Thoracic aorta (tissue), 2 donors: ENCODE measurements at regions not wholly inside any gene's neighbourhood (a gene's known extent, or its start where the extent isn't known, plus 50 kb on each side); places are given as distances from the start of the nearest gene placed in this dataset.

Source experiments
- ATAC-seq: fragments of 150-250 bp; one replicate; pipeline ENCODE4 v1.8.0; 2017; ENCODE audit warnings: low read depth; ENCODE audit not compliant: insufficient number of reproducible peaks, low FRiP score
- DNase-seq: peaks from one replicate; pipeline ENCODE4 v3.0.0-alpha.2; 2020; ENCODE audit warnings: low spot score
- H3K27ac ChIP-seq, 2 donors: fragments of 200-600 bp; sonication (generic); 1 replicate in 1 of 2; 2 replicates in 1 of 2; pipeline ENCODE4 v1.5.1; 2016; ENCODE audit warnings: mild to moderate bottlenecking in 2 of 2, moderate library complexity in 2 of 2
- H3K27me3 ChIP-seq: fragments of 200-600 bp; sonication (generic); replicated peaks from 2 replicates; pipeline ENCODE4 v1.6.0; 2016; ENCODE audit warnings: mild to moderate bottlenecking; ENCODE audit not compliant: insufficient read depth
- H3K36me3 ChIP-seq: fragments of 200-600 bp; sonication (generic); one replicate; pipeline ENCODE4 v1.5.1; 2016
- H3K4me1 ChIP-seq, 2 donors: fragments of 200-600 bp; sonication (generic); 1 replicate in 1 of 2; 2 replicates in 1 of 2; pipeline versions ENCODE4 v1.5.1 to v1.6.0; 2016; ENCODE audit warnings: low read depth in 2 of 2, mild to moderate bottlenecking in 1 of 2; ENCODE audit not compliant: control insufficient read depth in 1 of 2
- H3K4me3 ChIP-seq: fragments of 200-600 bp; sonication (generic); 2 replicates; pipeline ENCODE4 v1.5.1; 2016; ENCODE audit warnings: mild to moderate bottlenecking
- H3K9me3 ChIP-seq: fragments of 200-600 bp; sonication (generic); 2 replicates; pipeline ENCODE4 v1.5.1; 2016
- TF ChIP-seq, protein P1 (sequence below): fragments of 200-600 bp; sonication (generic); IDR thresholded peaks from one replicate; pipeline ENCODE4 v1.5.1; 2019; ENCODE audit warnings: antibody characterized with exemption

DNA sequence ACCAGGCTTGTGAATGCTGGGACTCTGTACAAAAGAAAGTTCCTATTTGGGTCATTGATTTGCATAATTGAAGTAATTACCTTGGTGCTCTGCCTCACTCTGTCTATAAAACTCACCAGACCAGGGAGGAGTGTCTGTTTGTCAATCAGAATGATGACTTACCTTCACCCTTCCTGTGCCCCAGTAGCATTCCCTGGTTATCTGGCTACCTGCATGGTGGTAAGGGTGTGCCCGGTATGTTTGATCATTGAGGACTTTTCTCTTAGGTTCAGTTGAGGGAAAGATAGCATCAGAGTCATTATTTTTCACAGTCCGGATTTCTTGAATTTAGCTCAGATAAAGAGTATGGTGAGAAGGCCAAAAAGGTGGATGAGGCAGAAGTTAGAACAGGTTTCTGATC, 190.0 kb downstream of the BRINP2 start:
- H3K27me3 ChIP-seq: no peaks in the 10 kb centered on the region
- H3K9me3 ChIP-seq: no peaks in the 10 kb centered on the region
- no peak overlapping the region for H3K4me3 ChIP-seq
- H3K27ac ChIP-seq: no peak overlapping the region
- DNase-seq (no peak), ATAC-seq (no peak)
- TF ChIP-seq, protein P1, sequence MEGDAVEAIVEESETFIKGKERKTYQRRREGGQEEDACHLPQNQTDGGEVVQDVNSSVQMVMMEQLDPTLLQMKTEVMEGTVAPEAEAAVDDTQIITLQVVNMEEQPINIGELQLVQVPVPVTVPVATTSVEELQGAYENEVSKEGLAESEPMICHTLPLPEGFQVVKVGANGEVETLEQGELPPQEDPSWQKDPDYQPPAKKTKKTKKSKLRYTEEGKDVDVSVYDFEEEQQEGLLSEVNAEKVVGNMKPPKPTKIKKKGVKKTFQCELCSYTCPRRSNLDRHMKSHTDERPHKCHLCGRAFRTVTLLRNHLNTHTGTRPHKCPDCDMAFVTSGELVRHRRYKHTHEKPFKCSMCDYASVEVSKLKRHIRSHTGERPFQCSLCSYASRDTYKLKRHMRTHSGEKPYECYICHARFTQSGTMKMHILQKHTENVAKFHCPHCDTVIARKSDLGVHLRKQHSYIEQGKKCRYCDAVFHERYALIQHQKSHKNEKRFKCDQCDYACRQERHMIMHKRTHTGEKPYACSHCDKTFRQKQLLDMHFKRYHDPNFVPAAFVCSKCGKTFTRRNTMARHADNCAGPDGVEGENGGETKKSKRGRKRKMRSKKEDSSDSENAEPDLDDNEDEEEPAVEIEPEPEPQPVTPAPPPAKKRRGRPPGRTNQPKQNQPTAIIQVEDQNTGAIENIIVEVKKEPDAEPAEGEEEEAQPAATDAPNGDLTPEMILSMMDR: no peak
- H3K4me1 ChIP-seq: no peaks in the 10 kb centered on the region
- no peaks in the 10 kb centered on the region for H3K36me3 ChIP-seq

DNA sequence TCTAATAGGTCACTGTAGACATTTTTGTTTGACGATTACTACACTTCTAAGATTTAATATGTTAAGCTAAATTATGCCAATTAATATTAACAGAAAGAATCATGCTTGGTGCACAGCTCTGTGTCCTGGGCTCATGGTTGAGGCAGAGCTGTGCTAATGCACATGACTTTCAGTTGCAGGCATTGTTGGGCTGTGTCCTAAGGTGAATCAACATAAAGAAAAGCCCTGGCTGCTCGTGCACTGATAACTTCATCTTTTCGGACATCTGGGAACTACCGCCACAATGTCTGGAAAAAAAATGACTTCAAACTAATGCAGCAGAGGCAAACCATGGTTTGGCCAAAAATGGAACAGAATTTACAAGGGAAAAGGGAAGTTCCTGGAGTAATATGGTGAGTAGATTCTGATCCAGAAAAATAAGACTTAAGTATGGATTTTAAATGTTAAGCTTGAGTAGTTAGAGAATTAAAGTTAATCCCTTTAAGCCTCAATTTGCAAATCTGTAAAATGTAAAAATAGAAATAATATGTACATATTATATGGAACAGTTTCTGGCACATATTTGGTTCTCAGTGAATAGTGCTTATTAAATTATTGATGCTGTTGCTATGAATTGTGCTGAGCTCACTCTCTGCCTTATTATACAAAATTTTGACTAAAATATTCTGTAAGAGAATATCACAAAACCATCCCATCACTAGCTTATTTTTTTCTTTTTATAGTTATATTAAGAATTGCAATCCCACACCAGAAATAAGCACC, 186.1 kb downstream of the BRINP2 start:
- no peak for DNase-seq
- H3K36me3 ChIP-seq: no peaks in the 10 kb centered on the region
- no peak overlapping the region for H3K4me3 ChIP-seq
- H3K9me3 ChIP-seq: no peaks in the 10 kb centered on the region
- TF ChIP-seq, protein P1: no peak
- H3K4me1 ChIP-seq: no peaks in the 10 kb centered on the region
- H3K27ac ChIP-seq: no peak overlapping the region
- no peak for ATAC-seq
- no peaks in the 10 kb centered on the region for H3K27me3 ChIP-seq

DNA sequence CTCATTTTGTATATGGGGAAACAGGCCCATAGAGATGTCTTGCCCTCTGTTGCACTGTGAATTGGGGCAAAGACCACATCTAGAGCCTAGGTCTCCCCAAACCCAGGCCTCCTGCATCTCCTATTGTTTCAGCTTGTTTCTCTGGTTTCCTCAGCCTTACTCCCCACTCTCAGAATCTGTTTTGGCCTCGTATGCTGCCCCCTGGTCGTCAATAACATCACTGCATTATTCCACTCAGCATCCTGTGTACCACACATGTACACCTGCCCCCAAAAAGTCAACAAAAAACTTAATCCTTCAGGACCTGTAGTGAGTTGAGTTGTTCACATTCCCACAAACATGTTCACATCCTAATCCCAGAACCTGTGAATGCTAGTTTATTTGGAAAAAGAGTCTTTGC, 184.8 kb downstream of the BRINP2 start:
- Histone ChIP-seq H3K36me3 (no peaks in the 10 kb centered on the region), H3K4me1 (no peaks in the 10 kb centered on the region), H3K27me3 (no peaks in the 10 kb centered on the region), H3K27ac (no peak overlapping the region), H3K4me3 (no peak overlapping the region), H3K9me3 (no peaks in the 10 kb centered on the region)
- no peak for ATAC-seq
- TF ChIP-seq, protein P1: peak; percentile 17
- DNase-seq: no peak

DNA sequence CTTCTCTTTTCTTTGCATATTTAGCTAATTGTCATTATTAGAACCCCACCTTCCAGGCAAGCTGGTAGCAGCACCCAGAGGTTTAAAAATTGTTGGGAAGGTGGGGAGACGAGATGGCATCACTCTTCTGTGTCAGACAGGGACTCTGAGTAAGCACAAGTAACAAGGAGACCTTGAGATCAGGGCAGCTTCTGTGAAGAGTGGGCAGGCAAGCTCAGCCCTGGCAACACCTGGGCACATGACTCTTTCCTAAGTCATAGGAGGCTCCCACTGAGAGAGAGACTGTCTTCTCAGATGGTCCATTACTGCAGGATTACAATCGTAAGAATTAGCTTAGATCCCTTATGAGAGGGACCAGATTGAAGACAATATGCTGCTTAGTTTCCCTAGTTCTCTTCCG, 183.5 kb downstream of the BRINP2 start:
- Histone ChIP-seq H3K27ac (no peak overlapping the region), H3K4me3 (no peak overlapping the region), H3K36me3 (no peaks in the 10 kb centered on the region), H3K27me3 (no peaks in the 10 kb centered on the region), H3K9me3 (no peaks in the 10 kb centered on the region), H3K4me1 (no peaks in the 10 kb centered on the region)
- ATAC-seq (no peak), DNase-seq (no peak)
- TF ChIP-seq, protein P1: no peak

DNA sequence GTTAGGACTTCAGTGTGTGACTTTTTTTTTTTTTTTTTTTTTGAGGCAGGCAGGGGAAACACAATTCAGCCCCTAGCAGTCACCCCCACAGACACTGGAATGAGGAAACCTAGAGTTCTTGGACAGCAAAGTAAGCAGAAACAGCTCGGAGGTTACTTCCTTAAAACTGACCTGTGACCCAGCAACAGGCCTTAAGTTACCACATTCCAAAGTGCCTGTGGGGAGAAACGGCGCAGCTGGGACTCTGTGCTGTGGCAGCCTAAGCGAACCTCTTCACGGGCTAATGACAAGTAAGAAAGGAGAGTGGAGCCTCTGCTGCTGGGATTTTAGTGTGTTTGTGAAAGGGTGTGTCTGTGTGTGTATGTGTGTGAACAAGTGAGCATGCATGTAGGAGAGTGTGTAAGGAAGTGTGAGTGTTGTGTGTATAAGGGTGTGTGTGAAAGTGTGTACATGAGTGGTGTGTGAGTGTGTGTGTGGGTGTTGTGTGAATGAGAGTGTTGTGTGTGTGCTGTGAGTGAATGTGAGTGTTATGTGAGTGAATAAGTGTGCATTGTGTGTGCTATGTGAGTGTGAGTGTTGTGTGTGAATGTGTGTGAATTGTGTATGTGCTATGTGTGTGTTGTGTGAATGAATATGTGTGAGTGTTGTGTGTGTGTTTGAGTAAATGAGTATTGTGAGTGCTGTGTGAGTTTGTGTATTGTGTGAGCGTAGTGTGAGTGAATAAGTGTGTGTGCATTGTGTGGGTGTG, 180.8 kb downstream of the BRINP2 start:
- TF ChIP-seq, protein P1: no peak

More for the DNA sequence above, 180.8 kb downstream of the BRINP2 start:
- no peak for ATAC-seq
- H3K4me3 ChIP-seq: no peak overlapping the region
- no peaks in the 10 kb centered on the region for H3K9me3 ChIP-seq
- no peak for DNase-seq
- no peaks in the 10 kb centered on the region for H3K27me3 ChIP-seq
- H3K4me1 ChIP-seq: no peaks in the 10 kb centered on the region
- no peaks in the 10 kb centered on the region for H3K36me3 ChIP-seq
- no peak overlapping the region for H3K27ac ChIP-seq
